Left colon (tissue), 2 donors: ENCODE measurements at regions not wholly inside any gene's neighbourhood (a gene's known extent, or its start where the extent isn't known, plus 50 kb on each side); places are given as distances from the start of the nearest gene placed in this dataset.
A peak's percentile ranks its signal among the peaks of the same experiment; 100 is the strongest.

Experiments
- ATAC-seq: fragments of 200-7000 bp; cut with Tn5 transposase; one replicate; pipeline ENCODE4 v1.9.1; 2020; ENCODE audit warnings: mild to moderate bottlenecking, moderate library complexity
- DNase-seq, 2 donors: peaks; one replicate each; pipeline ENCODE4 v3.0.0-alpha.2; 2020
- intact Hi-C, 2 donors: fragments of 100-400 bp; cut with DNase I in 1 of 2; cut with micrococcal nuclease in 1 of 2; formaldehyde crosslinking; loops; one replicate each; pipeline versions ENCODE4 v1.11.2 to v1.14.0; 2022; cut with DNase I, micrococcal nuclease
- donor health status: DM: no; HTN: no; CAD: no.
- donor health status: DM: yes; HTN: yes; CAD: no.

GRCh38 chr1:59055908-59056719, 240.8 kb upstream of the FGGY start:
- intact Hi-C loops = no loop called here
- no peak for DNase-seq
- ATAC-seq = no peak

- intact Hi-C loops = no loop called here
- DNase-seq (peak; percentile 33 to 65), ATAC-seq (peak; percentile 41)
Observed at GRCh38 chr1:59057211-59057694, 239.6 kb upstream of the FGGY start.

DNA sequence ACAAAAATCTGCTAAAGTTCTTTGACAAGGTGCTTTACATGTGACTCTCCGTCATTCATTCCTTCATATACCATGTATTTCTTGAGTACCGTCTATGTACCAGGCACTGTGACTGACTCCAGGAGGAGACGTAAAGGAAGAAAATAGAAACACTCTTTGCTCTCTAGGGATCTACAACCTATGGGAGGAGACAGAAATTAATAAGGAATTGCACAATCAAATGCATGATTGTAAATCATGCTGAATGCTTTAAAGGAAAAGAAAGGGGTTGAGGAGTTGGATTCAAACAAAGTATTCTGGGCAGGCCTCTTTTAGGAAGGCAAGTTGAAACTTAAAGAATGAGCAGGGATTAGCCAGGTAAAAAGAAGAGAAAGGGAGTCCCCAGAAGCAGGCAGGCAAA, 239.1 kb upstream of the FGGY start:
- intact Hi-C loops = no loop called here
- peak; percentile 42 for ATAC-seq
- DNase-seq = no peak

DNA sequence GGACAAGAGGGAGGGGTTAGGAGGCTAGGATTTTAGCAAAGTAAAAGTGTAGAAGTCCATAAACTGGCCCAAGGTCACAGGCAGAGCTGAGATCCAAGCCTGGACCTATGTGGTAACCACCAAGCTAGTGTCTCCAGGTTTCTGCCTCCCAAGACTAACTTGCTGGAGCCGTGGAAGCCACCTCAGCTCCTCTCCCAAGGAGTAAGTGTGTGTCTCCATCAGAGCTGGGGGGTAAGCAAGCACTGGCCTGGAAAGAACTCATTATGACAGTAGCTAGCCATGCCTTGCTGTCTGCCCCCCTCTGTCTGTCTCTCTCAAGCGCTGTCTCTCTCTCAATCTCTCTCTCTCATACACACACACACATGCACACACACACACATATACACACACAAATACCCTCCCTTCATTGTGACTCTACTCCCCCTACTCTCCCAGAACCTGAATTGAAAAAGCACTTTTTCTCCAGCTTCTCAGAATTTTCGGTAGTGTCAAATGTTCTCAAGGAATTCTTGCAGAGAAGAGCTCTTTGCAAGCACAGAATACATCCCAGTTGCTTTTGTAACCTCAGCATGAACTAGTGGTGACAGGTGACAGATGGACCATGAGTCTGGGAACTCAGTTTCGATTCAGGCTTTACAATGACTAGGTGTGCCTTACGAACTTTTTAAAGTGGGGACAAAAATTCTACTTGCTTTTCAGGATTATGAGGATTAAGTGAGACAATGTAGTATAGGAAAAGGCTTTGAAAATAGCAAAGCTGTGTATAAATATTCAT, 238.0 kb upstream of the FGGY start:
- intact Hi-C loops = no loop called here
- no peak for DNase-seq
- ATAC-seq = peak; percentile 32

- DNase-seq = peak; percentile 29 to 41
- peak; percentile 47 for ATAC-seq
- intact Hi-C loops = no loop called here
Observed at GRCh38 chr1:59061876-59062275, 235.0 kb upstream of the FGGY start.

DNA sequence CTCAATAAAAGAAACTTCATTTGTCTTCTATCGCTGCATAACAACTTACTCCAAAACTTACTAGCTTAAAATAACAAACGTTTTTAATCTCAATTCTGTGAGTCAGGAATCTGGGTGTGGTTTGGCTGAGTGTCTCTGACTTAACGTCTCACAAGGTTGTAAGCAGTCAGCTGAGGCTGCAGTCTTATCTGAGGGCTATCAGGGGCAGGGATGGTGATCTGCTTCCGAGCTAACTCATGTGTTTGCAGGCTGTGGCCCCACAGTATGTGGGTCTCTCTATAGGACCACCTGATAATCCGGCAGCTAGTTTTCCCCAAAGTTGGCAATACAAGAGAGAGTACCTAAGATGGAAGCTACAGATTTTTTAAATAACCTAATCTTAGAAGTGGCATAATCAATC, 234.2 kb upstream of the FGGY start:
- ATAC-seq = peak; percentile 80
- intact Hi-C loops = no loop called here

DNA sequence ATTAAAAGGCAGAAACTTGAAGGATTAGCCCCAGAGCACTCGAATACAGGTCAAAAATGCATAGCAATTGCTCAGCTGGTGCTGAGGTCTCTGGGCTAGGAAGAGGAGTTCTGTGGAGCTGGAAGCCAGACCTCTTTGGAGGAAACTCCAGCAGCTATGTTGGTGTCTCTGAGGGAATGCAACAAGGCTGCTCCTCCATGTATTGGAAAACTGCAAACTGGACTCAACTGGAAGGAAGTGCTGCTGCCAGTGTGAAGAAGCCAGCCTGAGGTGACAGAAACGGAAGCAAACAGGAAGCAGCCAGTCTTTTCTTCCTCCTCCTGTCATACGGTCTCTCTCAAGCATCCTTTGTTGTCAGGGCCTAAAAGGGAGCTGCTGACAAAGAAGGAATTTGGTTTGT, 233.4 kb upstream of the FGGY start:
- ATAC-seq (no peak), DNase-seq (no peak)
- intact Hi-C loops = no loop called here

More for the DNA sequence above, 234.2 kb upstream of the FGGY start:
- DNase-seq = peak in 1 of 2 donors; percentile 46

DNA sequence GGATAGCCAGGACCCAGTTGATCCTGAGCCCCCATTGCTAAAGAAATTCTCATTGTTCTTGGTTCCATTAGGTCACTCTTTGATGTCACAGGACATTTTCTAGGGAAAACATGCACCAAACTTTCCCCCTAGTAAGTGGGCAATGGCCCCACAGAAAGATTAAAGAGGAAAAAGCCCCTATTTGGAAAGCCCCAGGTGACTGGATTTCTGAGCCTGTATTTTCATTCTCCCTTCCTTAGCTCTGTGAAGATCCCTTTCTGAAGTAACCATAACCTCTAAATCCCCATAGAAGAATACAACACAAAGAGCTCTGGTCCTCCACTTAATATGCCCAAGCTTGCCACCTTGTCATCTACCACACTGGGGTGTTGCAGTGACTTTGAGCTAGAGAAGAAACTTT, 232.3 kb upstream of the FGGY start:
- ATAC-seq (no peak), DNase-seq (no peak)
- intact Hi-C loops = no loop called here

DNA sequence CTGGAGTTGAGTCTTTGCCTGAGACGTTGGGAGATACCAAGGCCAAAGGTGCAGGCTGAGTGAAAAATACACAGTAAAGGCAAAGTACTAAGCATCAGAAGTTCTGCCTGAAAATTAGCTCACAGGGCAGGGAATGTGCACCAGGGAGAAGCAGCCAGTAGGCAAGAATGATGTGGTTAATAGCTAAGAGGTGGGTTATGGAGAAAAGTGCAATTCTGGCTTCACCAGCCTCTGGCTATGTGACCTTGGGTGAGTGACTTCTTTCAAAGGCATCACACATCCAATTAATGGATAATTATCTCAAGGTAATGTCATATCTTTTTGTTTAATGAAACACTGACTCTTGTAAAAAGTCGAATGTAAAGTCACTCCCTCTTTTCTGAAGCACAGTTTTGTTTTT, 230.7 kb upstream of the FGGY start:
- DNase-seq (no peak), ATAC-seq (no peak)
- intact Hi-C loops = no loop called here

GRCh38 chr1:59070610-59071009, 226.3 kb upstream of the FGGY start:
- DNase-seq (no peak), ATAC-seq (peak; percentile 45)
- intact Hi-C loops = no loop called here

- intact Hi-C loops = no loop called here
- peak; percentile 34 to 39 for DNase-seq
- ATAC-seq = peak; percentile 81
Observed at GRCh38 chr1:59071289-59071688, 225.6 kb upstream of the FGGY start.

DNA sequence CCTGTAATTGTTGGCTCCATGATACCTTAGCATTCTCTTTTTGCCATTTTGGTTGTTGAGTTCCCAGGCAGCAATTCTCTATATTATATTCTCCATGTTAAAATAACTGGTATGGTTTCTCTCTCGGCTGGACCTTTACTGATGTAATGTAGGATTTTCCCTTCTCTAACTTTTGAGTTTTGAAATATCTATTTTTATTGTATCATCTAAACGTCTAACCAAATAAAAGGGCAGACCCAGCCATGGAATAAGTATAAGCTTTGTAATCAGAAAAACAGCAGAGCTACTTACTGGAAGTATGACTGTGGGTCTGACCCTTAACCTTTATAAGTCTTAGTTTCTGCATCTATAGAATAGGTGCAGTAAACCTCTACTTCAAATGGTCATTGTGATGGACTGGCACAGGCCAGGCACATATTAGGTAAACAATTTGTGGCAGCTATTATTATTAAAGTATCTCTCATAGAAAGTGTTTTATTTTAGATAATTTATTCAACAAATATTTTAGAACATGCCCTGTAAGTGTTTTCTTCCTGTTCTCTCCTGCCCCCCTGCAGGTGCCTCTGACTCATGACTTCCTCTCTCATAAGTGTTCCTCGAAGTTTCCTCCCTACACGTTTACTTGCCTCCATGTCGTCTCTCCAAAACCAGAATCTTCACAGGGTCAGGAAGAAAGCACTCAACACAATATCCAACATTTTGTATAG, 224.9 kb upstream of the FGGY start:
- intact Hi-C loops = no loop called here

DNA sequence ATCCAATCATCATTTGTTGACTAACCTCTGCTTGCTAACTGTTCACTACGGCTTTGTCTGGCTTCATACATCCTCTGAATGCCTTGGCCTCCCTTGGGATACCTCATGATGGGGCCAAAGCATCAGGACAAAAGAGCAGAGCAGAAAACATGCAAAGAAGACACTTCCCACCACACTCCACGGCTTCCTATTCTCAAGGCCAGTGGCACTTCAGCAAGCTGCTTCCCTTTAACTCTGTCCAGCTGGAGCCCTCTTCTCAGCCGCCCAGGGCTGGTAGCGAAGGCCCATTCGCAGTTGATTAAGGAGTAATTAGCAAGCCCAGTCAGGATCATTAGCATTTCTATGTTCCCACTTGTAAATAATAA, 224.3 kb upstream of the FGGY start:
- no peak for ATAC-seq
- intact Hi-C loops = no loop called here
- DNase-seq = no peak

More for the DNA sequence above, 224.9 kb upstream of the FGGY start:
- ATAC-seq = no peak
- DNase-seq = no peak

- DNase-seq (no peak), ATAC-seq (no peak)
- intact Hi-C loops = no loop called here
Observed at GRCh38 chr1:59074598-59074997, 222.3 kb upstream of the FGGY start.

DNA sequence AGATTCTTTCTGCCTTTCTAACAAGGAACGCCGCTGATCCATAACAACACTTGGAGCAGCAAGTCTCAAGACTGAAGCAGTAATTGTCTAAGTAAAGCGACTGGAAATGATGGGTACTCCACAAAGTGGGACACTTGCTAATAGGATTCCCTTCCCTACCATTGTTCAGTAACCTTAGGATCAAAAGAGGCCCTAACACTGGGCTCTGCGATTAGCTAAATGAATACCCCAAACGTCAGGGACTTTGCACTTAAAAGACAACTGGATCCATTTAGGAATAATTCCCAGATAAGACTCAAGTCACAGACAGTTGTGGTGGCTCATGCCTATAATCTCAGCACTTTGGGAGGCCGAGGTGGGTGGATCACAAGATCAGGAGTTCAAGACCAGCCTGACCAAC, 221.9 kb upstream of the FGGY start:
- no peak for DNase-seq
- no peak for ATAC-seq
- intact Hi-C loops = no loop called here

DNA sequence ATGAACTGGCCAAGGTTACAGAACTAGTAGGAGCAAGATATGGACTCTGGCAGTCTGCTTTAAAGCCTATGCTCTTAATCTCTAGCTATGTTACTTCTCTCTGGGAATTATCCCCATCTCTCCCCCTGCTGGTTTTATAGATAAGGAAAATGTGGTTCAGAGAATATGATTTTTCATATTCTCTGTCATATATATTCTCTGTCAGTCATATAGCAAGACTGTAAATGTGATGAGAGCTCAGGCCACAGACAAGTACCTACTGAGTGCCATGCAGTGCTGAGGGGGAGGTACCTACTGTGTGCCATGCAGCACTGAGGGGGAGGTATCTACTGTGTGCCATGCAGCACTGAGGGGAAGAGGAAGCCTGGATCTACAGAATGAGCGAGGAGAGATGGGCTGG, 220.3 kb upstream of the FGGY start:
- DNase-seq = no peak
- ATAC-seq = peak; percentile 62
- intact Hi-C loops = no loop called here

- ATAC-seq (no peak), DNase-seq (no peak)
- intact Hi-C loops = no loop called here
Observed at GRCh38 chr1:59077466-59078069, 219.3 kb upstream of the FGGY start.

- ATAC-seq (no peak), DNase-seq (no peak)
- intact Hi-C loops = no loop called here
Observed at GRCh38 chr1:59078070-59078800, 218.7 kb upstream of the FGGY start.

- DNase-seq = no peak
- intact Hi-C loops = no loop called here
- ATAC-seq = no peak
Observed at GRCh38 chr1:59078866-59079265, 218.0 kb upstream of the FGGY start.
